AG04450 (cell line): ENCODE measurements at regions not wholly inside any gene's neighbourhood (a gene's known extent, or its start where the extent isn't known, plus 50 kb on each side); places are given as distances from the start of the nearest gene placed in this dataset.
A peak's percentile ranks its signal among the peaks of the same experiment; 100 is the strongest.

Experiments used
- CTCF ChIA-PET: fragments of 300-600, 350-600 bp; formaldehyde crosslinking; extraction: SDS; loops from one replicate; lab custom pipeline; 2022; ENCODE audit warnings: antibody characterized with exemption, inconsistent platforms; lab: Charles Lee
- POLR2A ChIA-PET: fragments of 350-600 bp; formaldehyde crosslinking; extraction: SDS; loops from one replicate; lab custom pipeline; 2021; ENCODE audit warnings: antibody characterized with exemption, inconsistent platforms; lab: Yijun Ruan, JAX
- DNase-seq: peaks from one replicate; pipeline ENCODE4 v3.0.0-alpha.2; 2011; ENCODE audit warnings: low read depth, low spot score
- H3K27ac ChIP-seq: one replicate; pipeline ENCODE4 v1.5.1; 2012; ENCODE audit warnings: low read depth, low read length, control low read depth
- H3K27me3 ChIP-seq: one replicate; pipeline ENCODE4 v1.6.0; 2012; ENCODE audit warnings: low read length; ENCODE audit not compliant: control insufficient read depth, insufficient read depth
- H3K4me3 ChIP-seq: 2 replicates; pipeline ENCODE4 v1.5.1; 2011; ENCODE audit warnings: mild to moderate bottlenecking, low read depth, low read length, control low read depth
- H3K9me3 ChIP-seq: 2 replicates; pipeline ENCODE4 v1.5.1; 2012; ENCODE audit warnings: low read length; ENCODE audit not compliant: control insufficient read depth, insufficient read depth
- TF ChIP-seq, protein P1 (sequence below): IDR thresholded peaks from 2 replicates; pipeline ENCODE4 v1.5.1; 2011; ENCODE audit warnings: low read depth, low read length, control low read depth, inconsistent platforms

DNA sequence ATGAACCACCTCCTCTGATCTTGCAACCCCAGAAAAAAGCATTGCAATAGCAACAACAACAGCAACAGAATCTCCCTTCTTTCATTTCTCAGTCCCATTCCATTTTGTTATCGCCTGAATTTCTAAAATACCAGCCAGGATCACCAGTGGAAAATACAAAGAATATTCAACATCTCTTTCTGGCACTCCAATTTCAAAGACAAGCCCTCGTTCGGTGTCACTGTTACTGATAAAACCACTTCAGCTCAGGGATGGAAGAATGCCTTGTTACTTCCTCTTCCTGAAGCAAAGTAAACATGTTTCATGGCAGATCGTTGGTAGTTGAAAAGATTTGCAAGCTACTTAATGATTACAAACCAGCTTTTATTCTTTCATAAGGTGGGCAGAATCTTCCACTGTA, 94.0 kb upstream of the SPTLC3 start:
- peaks cover 2% of the 10 kb centered on the region for H3K27me3 ChIP-seq
- no peaks in the 10 kb centered on the region for H3K9me3 ChIP-seq
- DNase-seq, result no peak
- no peak overlapping the region for H3K27ac ChIP-seq
- TF ChIP-seq, protein P1, sequence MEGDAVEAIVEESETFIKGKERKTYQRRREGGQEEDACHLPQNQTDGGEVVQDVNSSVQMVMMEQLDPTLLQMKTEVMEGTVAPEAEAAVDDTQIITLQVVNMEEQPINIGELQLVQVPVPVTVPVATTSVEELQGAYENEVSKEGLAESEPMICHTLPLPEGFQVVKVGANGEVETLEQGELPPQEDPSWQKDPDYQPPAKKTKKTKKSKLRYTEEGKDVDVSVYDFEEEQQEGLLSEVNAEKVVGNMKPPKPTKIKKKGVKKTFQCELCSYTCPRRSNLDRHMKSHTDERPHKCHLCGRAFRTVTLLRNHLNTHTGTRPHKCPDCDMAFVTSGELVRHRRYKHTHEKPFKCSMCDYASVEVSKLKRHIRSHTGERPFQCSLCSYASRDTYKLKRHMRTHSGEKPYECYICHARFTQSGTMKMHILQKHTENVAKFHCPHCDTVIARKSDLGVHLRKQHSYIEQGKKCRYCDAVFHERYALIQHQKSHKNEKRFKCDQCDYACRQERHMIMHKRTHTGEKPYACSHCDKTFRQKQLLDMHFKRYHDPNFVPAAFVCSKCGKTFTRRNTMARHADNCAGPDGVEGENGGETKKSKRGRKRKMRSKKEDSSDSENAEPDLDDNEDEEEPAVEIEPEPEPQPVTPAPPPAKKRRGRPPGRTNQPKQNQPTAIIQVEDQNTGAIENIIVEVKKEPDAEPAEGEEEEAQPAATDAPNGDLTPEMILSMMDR, result no peak
- ChIA-PET CTCF (interaction anchor here (3.7 kb wide), 1 partner anchor 10 kb away, joined by 29 read pairs; no protein-coding TSS in a partner anchor), POLR2A (no interaction called here)
- H3K4me3 ChIP-seq, result no peak overlapping the region

DNA sequence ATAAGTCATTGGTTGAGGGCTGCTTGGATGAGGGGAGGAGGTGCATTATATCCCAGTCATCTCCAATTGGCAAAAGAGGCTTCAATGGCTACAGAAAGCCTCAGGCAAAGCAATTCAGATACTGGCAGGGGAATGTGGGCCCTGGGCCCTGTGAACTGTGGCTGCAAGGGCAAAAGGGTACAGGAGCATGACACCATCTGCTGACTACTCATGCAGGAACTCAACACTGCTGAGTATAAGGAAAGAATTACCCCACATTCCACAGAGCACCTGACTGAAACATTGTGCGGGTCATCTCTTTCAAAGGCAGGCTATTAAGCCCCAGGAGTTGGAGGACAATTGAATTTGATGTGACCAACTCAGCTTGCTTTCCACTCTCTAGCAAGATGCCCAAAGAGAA, 92.1 kb upstream of the SPTLC3 start:
- no peak overlapping the region for H3K27ac ChIP-seq
- no peak for DNase-seq
- TF ChIP-seq, protein P1, result no peak
- ChIA-PET POLR2A (no interaction called here), CTCF (interaction anchor here (3.7 kb wide), 1 partner anchor 8 kb away, joined by 29 read pairs; no protein-coding TSS in a partner anchor)
- no peaks in the 10 kb centered on the region for H3K9me3 ChIP-seq
- H3K4me3 ChIP-seq, result no peak overlapping the region
- H3K27me3 ChIP-seq, result peaks cover 8% of the 10 kb centered on the region

DNA sequence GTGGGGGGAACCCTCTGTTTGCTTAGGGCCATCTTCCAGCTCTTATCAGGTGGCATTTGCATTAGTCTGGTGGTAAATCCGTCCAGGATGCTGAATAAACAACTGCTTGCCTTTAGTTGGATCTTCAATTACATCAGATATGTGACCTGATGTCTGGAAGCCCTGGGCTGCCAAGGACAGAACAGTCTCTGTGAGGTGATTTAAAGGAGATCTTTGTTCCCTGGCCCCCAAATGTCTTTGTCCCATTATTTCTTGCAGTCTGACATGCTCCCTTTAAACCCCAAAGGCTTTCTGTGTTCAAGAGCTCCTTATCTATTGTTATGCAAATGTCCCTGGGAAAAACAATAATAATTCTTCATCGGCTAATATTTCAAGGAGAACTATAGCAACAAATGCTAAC, 84.6 kb upstream of the SPTLC3 start:
- H3K27me3 ChIP-seq, result peaks cover 20% of the 10 kb centered on the region
- DNase-seq, result no peak
- H3K9me3 ChIP-seq, result no peaks in the 10 kb centered on the region
- POLR2A ChIA-PET, result no interaction called here
- H3K27ac ChIP-seq, result no peak overlapping the region
- TF ChIP-seq, protein P1, result no peak
- no peak overlapping the region for H3K4me3 ChIP-seq
- CTCF ChIA-PET, result interaction anchor here (0.9 to 15.9 kb wide), 34 partner anchors 9 to 1370 kb away, joined by 3 to 589 read pairs (median 6); partner anchors contain the start of gene SPTLC3

DNA sequence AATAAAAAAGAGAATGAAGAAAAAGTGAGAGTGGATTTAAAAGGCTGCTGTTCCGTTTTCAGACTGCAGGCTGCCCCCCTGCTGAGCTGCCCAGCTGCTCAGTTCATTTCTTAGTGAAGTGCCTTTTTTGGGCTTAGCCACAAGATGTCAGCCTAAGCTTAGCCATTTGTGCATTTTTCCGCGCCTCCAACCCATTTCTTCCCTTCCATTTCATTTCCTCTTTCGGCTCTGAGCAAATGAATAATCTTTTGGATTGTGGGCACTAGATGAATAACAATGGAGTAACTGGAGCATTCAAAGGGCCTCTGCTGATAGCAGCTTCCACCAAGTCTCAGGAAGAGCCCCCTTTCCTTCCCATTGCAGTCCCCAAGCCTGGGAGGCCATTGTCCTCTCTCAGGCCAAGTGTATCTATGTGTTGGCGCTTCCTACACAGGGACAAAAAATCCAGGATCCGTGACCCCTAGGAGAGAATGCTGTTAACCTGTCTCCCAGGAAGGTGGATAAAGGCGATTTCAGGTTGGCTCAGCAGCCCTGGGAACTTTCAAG, 83.5 kb upstream of the SPTLC3 start:
- H3K27me3 ChIP-seq, result peaks cover 18% of the 10 kb centered on the region
- no peak overlapping the region for H3K27ac ChIP-seq
- POLR2A ChIA-PET, result no interaction called here
- TF ChIP-seq, protein P1, result peak; percentile 99
- peak; percentile 77 for DNase-seq
- CTCF ChIA-PET, result interaction anchor here (0.8 to 15.9 kb wide), 47 partner anchors 10 to 1432 kb away, joined by 3 to 589 read pairs (median 6); partner anchors contain the start of gene SPTLC3
- H3K4me3 ChIP-seq, result no peak overlapping the region
- no peaks in the 10 kb centered on the region for H3K9me3 ChIP-seq
